ENCODE measurements at regions not wholly inside any gene's neighbourhood (a gene's known extent, or its start where the extent isn't known, plus 50 kb on each side); places are given as distances from the start of the nearest gene placed in this dataset.

- no peaks in the 10 kb centered on the region for H3K36me3 Mint-ChIP-seq (ENCODE audit: low read depth)
- Histone ChIP-seq H4K20me1 (replicated peaks; ENCODE audit: insufficient read depth) (no peaks in the 10 kb centered on the region), H3K27me3 (ENCODE audit: insufficient read depth) (no peaks in the 10 kb centered on the region), H3K4me2 (no peak overlapping the region), H3K4me1 (ENCODE audit: insufficient read depth) (peaks cover 10% of the 10 kb centered on the region; the same call in 1 of the 2 replicates), H3K36me3 (ENCODE audit: insufficient read depth) (no peaks in the 10 kb centered on the region), H2AFZ (no peak overlapping the region), H3F3A (replicated peaks; ENCODE audit: low read depth) (no peaks in the 10 kb centered on the region), H3K4me3 (no peak overlapping the region), H3K79me2 (replicated peaks; ENCODE audit: insufficient read depth) (no peaks in the 10 kb centered on the region), H3K27ac (ENCODE audit: low read depth) (no peak overlapping the region), H3K9me2 (ENCODE audit: insufficient read depth) (no peaks in the 10 kb centered on the region)
- no peak for TF ChIP-seq EZH2phosphoT487 (IDR thresholded peaks at IDR 0.05; ENCODE audit: unreplicated experiment)
- no peak for TF ChIP-seq REST (IDR thresholded peaks at IDR 0.05; ENCODE audit: unreplicated experiment)
- no peak for TF ChIP-seq ZNF331 (CRISPR knock-in tag; IDR thresholded peaks at IDR 0.05; ENCODE audit: low read depth)
- no peak for TF ChIP-seq ZNF462 (CRISPR knock-in tag; IDR thresholded peaks at IDR 0.05)
- TF ChIP-seq POLR2AphosphoS5 (IDR thresholded peaks at IDR 0.05; ENCODE audit: low read depth): no peak
- no peak for TF ChIP-seq STAT1 (IDR thresholded peaks at IDR 0.05; ENCODE audit: unreplicated experiment)
- no peak for TF ChIP-seq EZH2 (IDR thresholded peaks at IDR 0.05; ENCODE audit: low read depth, unreplicated experiment)
- no peak for TF ChIP-seq CREB1 (CRISPR knock-in tag; IDR thresholded peaks at IDR 0.05; ENCODE audit: low read depth)
- no peak for TF ChIP-seq JUNB (IDR thresholded peaks at IDR 0.05; ENCODE audit: unreplicated experiment)
- no peak for TF ChIP-seq NANOG (IDR thresholded peaks at IDR 0.05; ENCODE audit: borderline replicate concordance)
- TF ChIP-seq ZNF114 (CRISPR knock-in tag; IDR thresholded peaks at IDR 0.05): no peak
- H3K27me3 Mint-ChIP-seq (ENCODE audit: insufficient read depth, low read depth, poor library complexity): no peaks in the 10 kb centered on the region
- H3K27ac Mint-ChIP-seq: no peak overlapping the region
- ATAC-seq: no peak
- no peak overlapping the region for H3K4me3 Mint-ChIP-seq
- H3K9me3 Mint-ChIP-seq: no peaks in the 10 kb centered on the region
- peaks cover 13% of the 10 kb centered on the region for H3K4me1 Mint-ChIP-seq
- no peak for DNase-seq (ENCODE audit: low spot score)
These were observed 125.2 kb downstream of the TUSC7 start for GRCh38 chr3:116834816-116835215.

Data from GM23338 (cell line).